GM18511 (cell line): ENCODE measurements at regions not wholly inside any gene's neighbourhood (a gene's known extent, or its start where the extent isn't known, plus 50 kb on each side); places are given as distances from the start of the nearest gene placed in this dataset.

Experiments
- ATAC-seq: cut with Tn5 transposase; IDR thresholded peaks from one replicate; pipeline ENCODE4 v1.9.1; 2021; ENCODE audit warnings: mild to moderate bottlenecking, moderate library complexity; ENCODE audit not compliant: unreplicated experiment

- ATAC-seq = no peak
These were observed 1124.7 kb upstream of the WWC1 start for GRCh38 chr5:167166696-167167095.

- no peak for ATAC-seq
These were observed 1124.2 kb upstream of the WWC1 start for GRCh38 chr5:167167191-167167795.

- ATAC-seq = no peak
These were observed 1122.5 kb upstream of the WWC1 start for GRCh38 chr5:167168971-167169370.

- no peak for ATAC-seq
These were observed 1120.4 kb upstream of the WWC1 start for GRCh38 chr5:167171056-167171455.

- ATAC-seq = no peak
These were observed 1113.7 kb upstream of the WWC1 start for GRCh38 chr5:167177736-167178135.

- no peak for ATAC-seq
These were observed 1110.5 kb upstream of the WWC1 start for GRCh38 chr5:167180906-167181305.

- no peak for ATAC-seq
These were observed 1085.6 kb upstream of the WWC1 start for GRCh38 chr5:167205881-167206280.

GRCh38 chr5:167207081-167207480 lies 1084.4 kb upstream of the WWC1 start:
- no peak for ATAC-seq

GRCh38 chr5:167208911-167209310 lies 1082.5 kb upstream of the WWC1 start:
- ATAC-seq = no peak

- no peak for ATAC-seq
These were observed 1074.2 kb upstream of the WWC1 start for GRCh38 chr5:167217097-167217743.

- no peak for ATAC-seq
These were observed 1072.1 kb upstream of the WWC1 start for GRCh38 chr5:167219298-167219697.

- ATAC-seq = no peak
These were observed 1065.1 kb upstream of the WWC1 start for GRCh38 chr5:167226386-167226785.

GRCh38 chr5:167228134-167228533 lies 1063.3 kb upstream of the WWC1 start:
- no peak for ATAC-seq

- ATAC-seq = no peak
These were observed 1061.7 kb upstream of the WWC1 start for GRCh38 chr5:167229751-167230150.

- no peak for ATAC-seq
These were observed 1061.0 kb upstream of the WWC1 start for GRCh38 chr5:167230414-167230813.

GRCh38 chr5:167232675-167233311 lies 1058.7 kb upstream of the WWC1 start:
- no peak for ATAC-seq

- ATAC-seq = no peak
These were observed 1057.8 kb upstream of the WWC1 start for GRCh38 chr5:167233507-167234220.

GRCh38 chr5:167241436-167242067 lies 1049.9 kb upstream of the WWC1 start:
- ATAC-seq = no peak

GRCh38 chr5:167242701-167243100 lies 1048.7 kb upstream of the WWC1 start:
- no peak for ATAC-seq

GRCh38 chr5:167243463-167243862 lies 1048.0 kb upstream of the WWC1 start:
- ATAC-seq = no peak

- no peak for ATAC-seq
These were observed 1046.9 kb upstream of the WWC1 start for GRCh38 chr5:167244583-167244982.
